ENCODE measurements at regions not wholly inside any gene's neighbourhood (a gene's known extent, or its start where the extent isn't known, plus 50 kb on each side); places are given as distances from the start of the nearest gene placed in this dataset.

DNA sequence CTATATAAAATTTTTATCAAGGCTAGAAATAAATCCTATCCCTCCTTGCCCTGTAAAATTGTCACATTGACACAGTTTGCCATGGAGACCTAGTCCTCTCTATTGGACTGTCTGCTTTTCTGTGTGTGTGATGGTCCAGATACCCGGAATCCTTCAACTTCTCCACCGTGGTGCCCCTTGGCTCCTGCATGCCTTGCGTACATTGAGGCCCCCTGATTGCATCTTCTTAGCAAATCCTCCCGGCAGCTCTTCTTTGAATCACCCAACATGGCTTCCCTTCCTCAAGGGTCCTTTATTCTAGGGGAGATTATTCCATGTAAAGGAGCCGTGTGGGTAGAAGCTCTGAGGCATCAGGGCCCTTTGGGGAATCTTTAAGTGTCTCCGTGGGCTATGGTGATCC is 219.5 kb downstream of the CDC5L start:
- TF ChIP-seq, protein P1, sequence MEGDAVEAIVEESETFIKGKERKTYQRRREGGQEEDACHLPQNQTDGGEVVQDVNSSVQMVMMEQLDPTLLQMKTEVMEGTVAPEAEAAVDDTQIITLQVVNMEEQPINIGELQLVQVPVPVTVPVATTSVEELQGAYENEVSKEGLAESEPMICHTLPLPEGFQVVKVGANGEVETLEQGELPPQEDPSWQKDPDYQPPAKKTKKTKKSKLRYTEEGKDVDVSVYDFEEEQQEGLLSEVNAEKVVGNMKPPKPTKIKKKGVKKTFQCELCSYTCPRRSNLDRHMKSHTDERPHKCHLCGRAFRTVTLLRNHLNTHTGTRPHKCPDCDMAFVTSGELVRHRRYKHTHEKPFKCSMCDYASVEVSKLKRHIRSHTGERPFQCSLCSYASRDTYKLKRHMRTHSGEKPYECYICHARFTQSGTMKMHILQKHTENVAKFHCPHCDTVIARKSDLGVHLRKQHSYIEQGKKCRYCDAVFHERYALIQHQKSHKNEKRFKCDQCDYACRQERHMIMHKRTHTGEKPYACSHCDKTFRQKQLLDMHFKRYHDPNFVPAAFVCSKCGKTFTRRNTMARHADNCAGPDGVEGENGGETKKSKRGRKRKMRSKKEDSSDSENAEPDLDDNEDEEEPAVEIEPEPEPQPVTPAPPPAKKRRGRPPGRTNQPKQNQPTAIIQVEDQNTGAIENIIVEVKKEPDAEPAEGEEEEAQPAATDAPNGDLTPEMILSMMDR (IDR thresholded peaks at IDR 0.05): no peak
- no peak for TF ChIP-seq POLR2A (IDR thresholded peaks at IDR 0.05)
